Frontal cortex (tissue), 3 donors: ENCODE measurements at regions not wholly inside any gene's neighbourhood (a gene's known extent, or its start where the extent isn't known, plus 50 kb on each side); places are given as distances from the start of the nearest gene placed in this dataset.
A peak's percentile ranks its signal among the peaks of the same experiment; 100 is the strongest.

Experiments used
- DNase-seq, 2 donors: peaks; one replicate each; pipeline ENCODE4 v3.0.0; 2012; ENCODE audit warnings: low spot score in 2 of 2
- FAIRE-seq: peaks from 2 replicates; lab custom pipeline; 2012; peaks lifted over from hg19 to GRCh38; lab: Jason Lieb, UNC
- donor health status: control.
- donor health status: control.
- donor health status: control.

DNA sequence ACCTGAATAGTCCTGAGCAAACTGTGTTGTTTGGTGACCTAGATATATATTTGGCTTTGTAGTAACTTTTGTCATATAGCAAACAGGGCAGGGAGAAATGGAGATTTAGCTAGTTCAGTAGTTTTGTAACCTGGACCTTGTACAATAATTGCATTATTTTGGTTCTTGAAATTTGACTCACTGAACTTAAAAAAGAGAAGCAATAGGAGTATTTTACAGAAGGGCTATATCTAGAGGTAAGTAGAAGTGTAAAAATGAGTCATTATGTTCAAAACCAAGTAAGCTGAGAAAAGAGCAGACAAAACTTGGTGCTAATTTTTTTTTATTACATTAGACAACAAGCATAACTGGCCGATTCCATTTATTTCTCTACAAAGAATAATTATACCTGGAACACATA, 505.4 kb downstream of the ZIC1 start:
- FAIRE-seq = no peak
- no peak for DNase-seq

DNA sequence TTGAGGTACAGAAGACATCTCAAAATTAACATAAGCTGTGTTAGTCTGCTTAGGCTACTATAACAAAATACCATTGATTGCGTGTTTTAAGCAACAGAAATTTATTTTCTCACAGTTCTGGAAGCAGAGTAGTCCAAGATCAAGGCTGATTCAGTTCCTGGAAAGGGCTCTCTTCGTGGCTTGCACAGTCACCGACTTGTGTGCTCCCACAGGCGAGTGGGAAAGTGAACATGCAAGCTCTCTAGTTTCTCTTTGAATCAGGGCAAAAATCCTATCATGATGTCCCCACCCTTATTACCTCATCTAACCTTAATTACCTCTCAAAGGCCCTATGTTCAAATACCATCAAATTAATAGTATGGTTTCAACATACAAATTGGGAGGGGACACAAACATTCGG, 505.9 kb downstream of the ZIC1 start:
- DNase-seq = no peak
- no peak for FAIRE-seq

DNA sequence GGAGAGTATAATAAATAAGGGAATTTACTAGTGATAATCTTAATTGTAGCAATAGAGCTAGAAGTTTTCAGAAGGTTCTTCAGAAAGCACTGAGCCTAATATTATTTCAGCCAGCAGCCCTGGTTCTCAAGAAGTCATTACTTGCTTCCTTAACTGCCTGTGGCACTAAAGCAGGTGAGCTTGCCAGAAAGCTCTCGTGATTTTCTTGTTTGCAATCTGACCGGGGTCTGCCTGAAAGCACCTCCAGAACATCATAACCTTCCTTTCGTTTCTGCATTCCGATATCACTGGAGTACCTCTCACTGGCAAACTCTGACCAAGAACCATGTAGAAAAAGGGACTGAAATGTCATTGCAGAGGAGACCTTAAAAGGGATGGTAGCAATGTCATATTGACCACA, 510.3 kb downstream of the ZIC1 start:
- DNase-seq = no peak
- FAIRE-seq = no peak

DNA sequence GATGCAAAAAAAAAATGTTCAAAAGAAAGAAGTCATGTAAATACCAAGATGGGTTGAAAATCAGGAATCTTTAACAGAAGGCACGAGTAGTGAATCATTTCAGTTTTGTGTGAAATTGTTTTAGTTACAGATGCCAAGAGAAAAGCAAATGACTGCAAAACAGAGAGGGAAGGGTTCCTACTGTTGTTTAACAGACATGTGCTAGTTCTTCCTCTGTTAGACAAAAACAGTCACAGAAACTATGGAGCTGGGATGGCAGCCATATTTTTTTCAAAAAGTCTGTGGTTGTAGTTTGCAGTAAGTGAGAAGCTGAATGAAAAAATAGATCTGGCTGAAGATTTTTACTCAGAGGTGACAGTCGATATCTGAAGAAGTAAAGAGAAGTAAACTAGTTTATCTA, 511.9 kb downstream of the ZIC1 start:
- FAIRE-seq (no peak), DNase-seq (no peak)

DNA sequence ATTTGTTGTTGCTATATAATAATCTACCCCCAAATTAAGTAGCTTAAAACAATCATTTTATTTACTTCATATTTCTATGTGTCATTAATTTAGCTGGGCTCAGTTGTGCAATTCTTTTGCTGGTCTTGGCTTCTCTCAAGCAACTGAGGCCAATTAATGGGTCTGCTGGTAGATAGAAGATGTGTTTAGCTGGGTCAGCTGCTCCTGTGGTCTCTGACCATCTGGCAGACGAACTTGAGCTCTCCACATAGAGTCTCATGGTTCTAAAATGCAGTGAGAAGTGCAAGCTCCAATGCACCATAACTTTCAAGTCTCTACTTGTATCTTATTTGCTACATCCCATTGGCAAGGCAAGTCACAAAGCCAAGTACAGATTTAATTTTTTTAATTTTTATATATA, 515.6 kb downstream of the ZIC1 start:
- DNase-seq (no peak), FAIRE-seq (no peak)

DNA sequence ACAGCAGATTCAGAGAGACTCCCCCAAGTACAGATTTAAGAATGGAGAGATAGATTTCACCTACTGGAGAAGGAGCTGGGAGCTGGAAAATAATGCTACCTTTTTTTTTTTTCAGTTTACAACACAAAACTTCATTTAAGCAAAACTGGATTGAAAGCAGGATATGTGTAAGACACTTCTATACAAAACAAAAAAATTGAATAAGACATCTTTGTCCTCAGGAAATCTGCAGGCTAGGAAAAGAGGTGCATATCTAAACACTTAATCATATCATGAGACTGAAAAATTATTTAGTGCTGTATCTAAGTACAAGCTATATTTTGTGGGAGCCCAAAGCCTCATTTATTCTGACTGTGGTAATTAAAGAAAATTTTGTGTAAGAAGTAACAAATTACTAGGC, 516.1 kb downstream of the ZIC1 start:
- FAIRE-seq = no peak
- no peak for DNase-seq

DNA sequence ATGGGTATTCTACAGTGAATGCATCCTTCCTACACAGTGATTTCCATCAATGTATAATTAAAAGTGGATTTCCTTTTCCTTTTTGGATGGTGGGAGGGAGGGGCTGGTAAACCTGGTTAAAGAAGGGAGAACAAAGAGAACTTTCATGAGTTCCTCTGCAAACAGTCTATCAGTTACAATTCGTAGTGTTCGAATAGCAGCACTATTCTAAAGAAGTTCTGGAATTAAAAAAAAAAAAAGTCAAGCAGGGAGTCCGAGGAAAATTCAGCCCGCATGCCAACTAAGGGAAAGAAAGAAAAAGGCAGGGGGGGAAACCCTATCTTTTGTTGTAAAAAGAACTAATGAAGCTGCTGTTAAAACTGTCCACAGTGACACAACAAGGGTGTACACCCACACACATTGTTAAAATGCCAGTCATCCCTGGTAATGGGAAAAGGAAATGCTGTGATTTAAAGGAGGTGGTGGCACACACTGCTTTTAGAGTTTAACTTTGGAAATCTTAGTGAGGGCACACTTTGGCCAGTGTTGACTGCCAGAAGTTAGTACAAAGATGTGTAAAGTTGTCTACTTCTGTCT, 521.2 kb downstream of the ZIC1 start:
- no peak for FAIRE-seq
- DNase-seq = no peak

DNA sequence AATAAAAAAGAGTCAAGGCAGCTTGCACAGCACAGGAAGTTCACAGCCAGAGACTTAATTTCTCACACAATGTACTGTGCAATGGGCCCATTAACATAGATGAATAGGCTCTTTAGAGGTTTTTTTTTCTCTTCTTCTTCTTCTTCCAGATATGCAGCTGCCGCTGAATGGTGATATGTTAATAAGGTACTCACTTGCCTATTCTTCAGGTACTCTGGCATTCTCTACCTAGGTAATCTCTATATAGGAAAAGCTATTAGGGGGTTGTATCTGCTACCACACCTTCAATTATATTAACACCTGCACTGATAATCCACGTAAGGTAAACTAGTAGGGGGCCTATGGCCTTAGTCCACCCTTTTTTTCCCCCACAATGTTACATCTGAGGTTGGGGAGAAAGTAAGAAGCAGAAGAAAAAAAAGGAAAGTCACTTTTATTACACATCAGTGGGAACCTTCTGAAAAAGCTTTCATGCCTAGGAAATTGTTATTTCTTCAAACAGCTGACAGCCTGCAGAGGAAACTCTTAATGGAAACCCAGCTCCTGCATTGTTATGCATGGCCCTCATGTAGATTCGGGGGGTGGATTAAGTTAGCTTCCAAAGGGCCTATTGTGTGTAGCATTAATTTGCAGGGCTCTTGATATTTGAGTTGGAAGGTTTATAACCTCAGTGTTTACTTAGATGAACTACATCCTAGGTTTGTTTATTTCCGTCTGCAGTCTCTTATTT, 525.5 kb downstream of the ZIC1 start:
- DNase-seq (no peak), FAIRE-seq (no peak)

DNA sequence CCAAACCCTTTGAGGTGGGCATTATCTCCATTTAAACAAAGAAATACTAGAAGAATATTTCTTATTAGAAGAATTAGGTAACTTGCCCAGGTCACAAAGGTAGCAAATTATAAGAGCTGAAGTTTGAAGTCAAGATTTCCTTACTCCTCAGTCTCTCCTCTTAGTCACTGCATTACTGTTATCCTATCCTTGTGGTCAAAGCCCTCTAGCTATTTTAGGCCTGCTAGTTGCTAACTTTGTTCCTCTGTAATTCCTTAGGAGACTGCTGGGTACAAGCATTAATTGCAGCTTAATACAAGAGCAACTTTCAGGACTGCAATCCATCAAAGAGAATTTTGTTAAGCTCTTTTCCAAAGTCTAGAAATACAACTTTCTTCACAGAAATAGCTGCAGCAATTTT, 528.2 kb downstream of the ZIC1 start:
- no peak for DNase-seq
- no peak for FAIRE-seq

DNA sequence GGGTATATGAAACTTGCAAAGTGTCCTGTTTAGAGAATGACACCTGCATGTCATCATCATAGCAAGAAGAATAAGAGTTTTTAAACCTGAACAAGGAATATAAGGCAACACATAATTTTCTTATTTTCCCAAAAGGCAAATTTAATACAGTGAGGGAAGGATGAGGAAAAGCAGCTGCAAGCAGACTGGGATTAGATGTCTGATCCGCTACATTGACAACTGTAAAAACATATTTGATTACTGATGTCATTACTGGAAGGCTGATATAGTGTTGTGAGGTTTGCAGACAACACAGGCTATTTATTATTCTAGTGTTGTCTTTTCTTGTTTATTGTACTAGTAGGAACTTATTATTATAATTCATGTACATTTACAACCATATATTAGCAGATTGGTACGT, 528.7 kb downstream of the ZIC1 start:
- FAIRE-seq (no peak), DNase-seq (no peak)

DNA sequence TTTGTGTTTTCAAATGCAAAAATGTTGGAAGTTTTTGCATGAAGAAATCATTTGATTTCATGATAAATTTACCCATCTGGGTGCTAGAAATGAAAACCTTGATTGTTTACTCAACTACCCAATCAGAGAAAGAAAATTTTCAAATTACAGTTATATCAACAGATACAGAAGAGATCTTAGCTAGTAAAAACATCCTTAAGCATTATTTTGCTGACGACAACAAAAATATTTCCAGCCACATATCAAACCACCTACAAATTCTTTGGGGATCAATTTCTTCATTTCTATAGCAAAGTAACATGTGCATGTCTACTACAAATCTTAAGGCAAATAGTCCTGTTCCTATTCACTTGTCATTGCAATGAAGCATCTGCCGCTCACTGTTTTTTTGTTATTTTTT, 530.3 kb downstream of the ZIC1 start:
- no peak for FAIRE-seq

DNA sequence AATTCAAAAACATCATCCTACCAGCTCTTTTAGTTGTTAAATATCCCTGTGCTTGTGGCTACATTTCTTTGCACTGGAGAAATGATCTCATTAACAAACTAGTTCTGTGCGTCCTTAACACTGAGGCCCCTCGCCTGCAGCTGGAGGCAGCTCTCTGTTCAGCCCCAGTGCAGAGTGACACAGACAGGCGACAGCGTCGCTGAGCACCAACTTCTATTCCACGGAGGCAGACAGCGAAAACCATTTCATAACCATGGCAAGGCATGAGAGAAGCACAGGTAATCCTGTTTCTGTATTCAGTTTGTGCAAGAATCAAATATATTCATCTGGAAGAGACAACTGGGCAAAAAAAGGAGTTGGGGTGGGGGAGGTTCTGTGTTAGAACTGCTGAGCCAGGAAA, 530.7 kb downstream of the ZIC1 start:
- FAIRE-seq (no peak), DNase-seq (no peak)

More for the DNA sequence above, 530.3 kb downstream of the ZIC1 start:
- no peak for DNase-seq

DNA sequence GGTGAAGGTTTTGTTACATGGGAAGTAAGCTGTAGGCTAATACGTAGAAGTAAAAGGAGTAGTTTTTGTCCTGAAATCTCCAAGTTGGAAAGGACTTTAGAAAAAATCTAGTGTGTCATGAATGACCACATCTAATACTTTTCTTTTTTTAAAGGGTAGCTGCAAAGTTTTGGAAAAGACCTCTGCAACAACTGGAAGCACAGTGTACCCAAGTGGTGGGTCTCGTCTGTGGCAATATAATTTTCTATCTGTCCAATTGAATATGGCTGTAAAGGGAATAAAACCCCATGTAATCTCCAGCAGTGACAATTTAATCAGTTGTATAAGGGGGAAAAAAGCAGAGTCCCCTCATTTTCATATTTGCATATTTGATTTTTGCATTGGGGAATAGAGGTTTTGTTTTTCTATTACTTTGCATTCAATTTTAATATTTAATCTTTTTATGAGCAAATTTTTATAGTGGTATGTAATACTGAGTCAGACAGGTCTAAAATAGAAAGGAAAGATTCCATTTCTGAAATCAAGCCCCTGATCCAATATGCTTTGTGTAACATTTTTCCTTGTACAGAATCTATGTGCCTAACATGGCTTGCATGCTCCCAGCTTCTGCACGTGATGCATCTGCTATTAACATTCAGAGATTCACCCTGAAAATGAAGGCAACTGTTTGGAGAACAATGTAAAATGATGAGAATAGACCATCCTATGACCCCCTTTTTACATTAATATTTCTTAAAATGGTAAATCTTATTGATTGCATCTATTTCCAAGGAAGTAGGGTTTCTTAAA, 531.4 kb downstream of the ZIC1 start:
- DNase-seq = no peak
- no peak for FAIRE-seq

DNA sequence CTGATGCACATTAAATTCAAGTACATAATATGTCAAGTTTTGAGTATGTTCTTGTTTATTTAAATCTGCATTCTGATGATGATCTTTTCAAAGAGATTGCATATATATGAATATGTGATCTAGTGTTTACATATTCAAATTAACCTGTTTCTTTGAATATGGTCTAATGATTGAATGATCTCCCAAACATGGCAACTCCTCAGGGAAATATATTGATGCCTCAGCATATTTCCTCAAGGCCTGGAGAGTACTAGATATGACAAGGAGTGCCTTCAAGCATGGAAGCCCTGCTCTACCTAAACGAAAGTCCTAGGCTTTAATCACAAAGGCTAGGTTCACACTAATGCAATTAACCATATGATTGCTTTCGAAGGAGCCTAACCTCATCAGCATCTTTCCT, 532.8 kb downstream of the ZIC1 start:
- FAIRE-seq (no peak), DNase-seq (no peak)

DNA sequence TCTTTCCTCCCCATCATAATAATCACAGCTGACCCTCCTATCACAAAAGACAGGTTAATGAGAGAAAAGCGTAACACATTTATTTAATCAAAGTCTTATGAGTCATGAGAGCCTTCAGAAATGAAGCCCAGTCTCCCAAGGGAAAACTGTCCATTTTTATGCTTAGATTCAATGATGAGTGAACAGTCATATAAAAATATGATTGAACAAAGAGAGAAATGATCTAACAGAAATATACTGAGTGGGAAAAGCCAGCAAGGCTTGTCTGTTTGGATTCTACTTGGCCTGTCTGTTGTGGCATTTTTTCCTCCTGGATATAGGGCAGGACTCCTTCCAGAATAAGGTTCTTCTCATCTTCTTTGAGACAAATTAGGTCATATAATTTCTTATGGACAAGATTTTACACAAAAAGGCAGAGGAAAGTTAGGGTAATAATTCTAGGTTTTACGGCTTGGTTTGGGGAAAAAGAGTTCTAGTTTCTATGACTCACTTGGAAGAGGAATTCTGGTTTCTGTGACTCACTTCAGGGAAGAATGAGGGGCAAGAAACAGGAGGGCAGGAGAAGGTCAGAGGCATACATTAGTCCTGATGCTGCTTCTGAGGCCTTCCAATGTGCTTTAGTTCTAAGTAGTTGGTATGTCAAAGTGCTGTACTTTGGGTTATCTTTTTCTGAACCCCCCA, 534.2 kb downstream of the ZIC1 start:
- DNase-seq = no peak
- FAIRE-seq = no peak

DNA sequence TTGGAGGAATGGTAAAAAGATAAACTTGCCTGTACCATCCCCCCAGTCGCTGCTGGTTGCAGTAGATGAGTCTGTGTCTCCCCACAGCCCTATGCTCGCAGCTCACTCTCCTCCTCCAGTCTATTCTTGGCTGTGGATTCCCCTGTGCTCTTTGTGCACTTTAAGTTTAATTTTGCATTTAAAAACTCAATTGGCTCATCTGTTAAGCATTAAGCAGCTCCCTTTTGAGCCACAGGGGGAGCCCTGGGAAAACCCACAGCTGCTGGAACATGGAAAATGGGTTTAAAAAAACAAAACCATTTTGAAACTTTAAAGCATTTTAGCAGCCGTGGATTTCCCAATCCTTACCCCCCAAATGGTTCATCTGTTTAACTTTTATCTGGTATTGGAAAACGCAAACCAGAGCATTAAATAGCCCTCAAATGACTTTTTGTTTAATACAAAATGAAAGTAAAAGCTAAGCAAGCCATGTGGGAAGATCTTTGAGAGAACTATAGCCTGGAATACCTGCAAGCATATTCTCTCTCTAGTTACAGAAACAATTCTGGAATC, 536.9 kb downstream of the ZIC1 start:
- no peak for FAIRE-seq

DNA sequence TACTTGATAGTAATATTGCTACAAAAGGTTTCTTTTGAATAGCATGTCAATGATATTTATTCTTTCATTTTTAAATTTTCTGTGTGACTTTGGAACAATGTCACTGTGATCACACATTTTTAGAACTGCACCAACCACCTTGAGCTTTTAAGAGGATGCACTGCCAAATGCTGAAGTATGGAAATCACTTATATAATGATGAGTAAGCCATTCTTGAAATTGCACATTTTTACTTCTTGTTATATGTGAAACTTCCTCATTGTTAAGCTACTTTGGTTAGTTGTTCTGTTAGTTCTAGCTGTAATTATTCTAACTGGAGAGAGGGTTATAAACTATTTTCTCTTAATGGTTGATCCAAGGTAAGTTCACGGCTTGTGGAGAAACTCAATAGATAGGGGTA, 547.5 kb downstream of the ZIC1 start:
- no peak for FAIRE-seq

More for the DNA sequence above, 536.9 kb downstream of the ZIC1 start:
- DNase-seq = peak in 1 of 2 donors; percentile 8

DNA sequence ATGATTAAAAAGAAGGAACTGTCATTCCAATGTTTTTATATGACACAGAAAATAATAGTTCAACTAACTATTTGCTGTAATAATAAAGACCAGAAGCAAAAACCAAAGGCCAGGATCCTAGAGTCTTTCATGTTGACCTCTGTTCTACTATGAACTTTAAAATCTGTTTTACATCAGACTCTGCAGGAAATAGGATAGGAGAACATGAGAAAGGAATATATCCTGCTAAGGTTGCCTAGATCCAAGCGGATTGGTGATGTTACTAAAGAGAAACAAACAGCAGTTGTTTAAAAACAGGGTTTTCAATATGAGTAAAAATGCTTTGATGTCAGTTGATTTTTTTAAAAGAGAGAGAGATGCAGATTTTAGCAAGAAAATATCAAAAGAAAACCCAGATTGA, 549.6 kb downstream of the ZIC1 start:
- FAIRE-seq (no peak), DNase-seq (no peak)

More for the DNA sequence above, 547.5 kb downstream of the ZIC1 start:
- DNase-seq = no peak

DNA sequence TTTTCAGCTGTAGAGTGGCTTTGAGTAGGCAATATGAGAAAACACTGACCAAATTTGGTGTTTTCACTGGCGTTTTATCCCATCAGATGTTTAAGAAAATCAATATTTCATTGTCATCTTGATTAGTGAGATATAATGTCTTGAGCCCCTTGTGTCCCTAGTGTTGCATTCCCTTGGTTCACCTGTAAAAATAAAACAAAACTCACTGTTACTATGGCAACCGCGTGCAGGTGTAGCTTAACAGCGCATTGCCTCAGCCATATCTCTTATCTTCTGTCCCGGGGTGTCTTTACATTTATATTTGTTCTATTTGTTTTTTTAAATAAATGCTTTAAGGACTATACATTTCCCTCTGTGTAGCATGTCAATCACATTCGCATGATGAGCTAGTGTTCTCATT, 551.6 kb downstream of the ZIC1 start:
- FAIRE-seq = no peak
- no peak for DNase-seq

DNA sequence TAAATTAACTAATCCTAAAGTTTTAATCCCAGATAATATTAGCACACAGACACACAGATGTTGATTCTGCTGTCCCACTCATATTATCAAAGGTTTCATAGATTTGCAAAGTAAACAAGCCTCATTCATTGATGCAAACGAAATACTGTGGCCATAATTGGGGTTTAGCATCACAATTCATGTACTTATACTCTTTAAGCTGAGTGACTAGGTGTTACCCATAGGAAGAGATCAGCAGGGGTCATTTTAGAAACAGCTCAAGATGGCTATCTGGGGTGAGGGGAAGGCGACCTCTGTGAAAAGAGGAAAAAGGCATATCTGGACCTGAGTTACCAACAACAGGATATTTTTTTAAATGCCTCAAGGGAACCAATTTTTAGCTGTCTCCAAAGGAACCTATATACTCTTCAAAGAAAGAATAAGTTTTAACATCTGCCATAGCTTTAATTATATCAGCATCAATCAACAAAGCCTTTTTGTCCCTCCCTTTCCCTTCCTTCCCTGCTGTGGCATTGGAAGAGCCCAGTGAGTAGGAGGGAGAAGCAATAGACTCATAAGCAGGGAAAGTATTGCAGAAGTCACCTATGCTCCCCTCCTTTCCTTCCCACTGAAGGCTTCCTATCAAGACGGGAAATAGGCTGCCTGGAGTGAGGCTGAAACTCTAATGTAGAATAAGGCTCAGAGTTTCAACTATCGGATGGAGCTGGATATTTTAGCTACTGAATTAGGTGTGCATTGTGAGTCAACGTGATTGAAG, 553.4 kb downstream of the ZIC1 start:
- DNase-seq = no peak
- no peak for FAIRE-seq
